ENCODE measurements at regions not wholly inside any gene's neighbourhood (a gene's known extent, or its start where the extent isn't known, plus 50 kb on each side); places are given as distances from the start of the nearest gene placed in this dataset.

DNA sequence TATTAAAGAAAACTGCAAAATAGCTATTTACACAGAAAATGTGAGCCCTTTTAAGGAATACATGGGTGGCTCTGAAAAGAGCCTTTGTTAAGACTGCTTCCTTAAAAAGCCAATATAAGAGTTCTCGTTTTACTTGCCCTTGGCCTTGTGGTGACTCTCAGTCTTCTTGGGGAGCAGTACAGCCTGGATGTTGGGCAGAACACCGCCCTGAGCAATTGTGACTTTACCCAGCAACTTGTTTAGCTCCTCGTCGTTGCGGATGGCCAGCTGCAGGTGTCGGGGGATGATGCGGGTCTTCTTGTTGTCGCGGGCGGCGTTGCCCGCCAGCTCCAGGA, 111.5 kb downstream of the HFE start:
- DNase-seq = no peak

DNA sequence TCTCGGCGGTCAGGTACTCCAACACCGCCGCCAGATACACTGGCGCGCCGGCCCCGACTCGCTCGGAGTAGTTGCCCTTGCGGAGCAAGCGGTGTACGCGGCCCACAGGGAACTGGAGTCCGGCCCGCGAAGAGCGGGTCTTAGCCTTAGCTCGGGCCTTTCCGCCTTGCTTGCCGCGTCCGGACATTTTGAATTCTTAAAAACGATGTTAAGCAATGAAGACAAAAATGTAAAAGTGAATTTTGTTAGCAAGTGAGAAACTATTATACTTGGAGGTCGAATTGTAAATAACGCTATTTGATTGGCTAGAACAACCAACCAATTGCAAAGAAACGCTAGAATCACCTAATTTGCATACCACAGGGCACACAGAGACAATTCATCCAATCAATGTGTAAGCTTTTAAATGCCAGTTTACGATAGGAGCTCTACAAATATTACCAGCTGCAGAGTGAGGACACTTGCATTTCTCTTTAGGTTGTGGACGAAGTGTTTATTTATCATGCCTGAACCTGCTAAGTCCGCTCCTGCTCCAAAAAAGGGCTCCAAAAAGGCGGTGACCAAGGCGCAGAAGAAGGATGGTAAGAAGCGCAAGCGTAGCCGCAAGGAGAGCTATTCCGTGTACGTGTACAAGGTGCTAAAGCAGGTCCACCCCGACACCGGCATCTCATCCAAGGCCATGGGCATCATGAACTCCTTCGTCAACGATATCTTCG, 112.0 kb downstream of the HFE start:
- peak; percentile 92 to 94 for DNase-seq

DNA sequence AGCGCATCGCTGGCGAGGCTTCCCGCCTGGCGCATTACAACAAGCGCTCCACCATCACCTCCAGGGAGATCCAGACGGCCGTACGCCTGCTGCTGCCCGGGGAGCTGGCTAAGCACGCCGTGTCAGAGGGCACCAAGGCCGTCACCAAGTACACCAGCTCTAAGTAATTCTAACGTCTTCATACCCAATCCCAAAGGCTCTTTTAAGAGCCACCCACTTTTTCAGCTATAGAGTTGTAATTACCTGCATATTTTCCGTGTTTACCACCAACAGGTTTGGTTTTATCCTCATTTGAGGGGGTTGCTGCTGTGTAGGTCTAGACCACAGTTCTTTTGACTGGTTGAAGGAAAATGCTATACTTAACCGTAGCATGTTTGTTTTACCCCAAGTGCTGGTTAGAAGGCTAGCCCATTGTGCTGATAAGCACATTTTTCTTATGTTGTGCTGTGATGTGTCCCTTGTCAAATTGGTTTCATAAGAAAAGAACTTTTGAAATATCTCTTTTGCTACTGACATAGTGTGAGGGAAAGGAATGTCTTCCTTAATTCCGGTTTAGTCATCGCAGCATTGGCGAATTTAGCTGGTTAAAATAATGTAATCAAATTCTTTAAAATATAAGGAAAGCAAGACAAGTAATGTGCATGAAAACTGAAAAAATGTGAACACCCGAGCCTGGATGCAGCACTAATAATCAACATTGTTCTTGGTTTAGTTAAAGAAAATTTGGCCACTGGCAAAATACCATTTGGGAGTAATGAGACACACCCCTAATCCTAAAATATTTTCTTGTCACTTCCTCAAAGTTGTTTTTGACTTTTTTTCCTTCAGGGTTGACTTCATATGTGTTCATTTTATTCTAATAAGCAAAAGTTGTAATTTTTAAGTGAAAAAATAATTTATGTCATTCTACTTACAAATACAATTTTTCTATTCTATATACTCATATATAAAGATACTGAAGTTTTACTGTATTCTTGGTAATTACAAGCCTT, 112.8 kb downstream of the HFE start:
- DNase-seq = no peak

DNA sequence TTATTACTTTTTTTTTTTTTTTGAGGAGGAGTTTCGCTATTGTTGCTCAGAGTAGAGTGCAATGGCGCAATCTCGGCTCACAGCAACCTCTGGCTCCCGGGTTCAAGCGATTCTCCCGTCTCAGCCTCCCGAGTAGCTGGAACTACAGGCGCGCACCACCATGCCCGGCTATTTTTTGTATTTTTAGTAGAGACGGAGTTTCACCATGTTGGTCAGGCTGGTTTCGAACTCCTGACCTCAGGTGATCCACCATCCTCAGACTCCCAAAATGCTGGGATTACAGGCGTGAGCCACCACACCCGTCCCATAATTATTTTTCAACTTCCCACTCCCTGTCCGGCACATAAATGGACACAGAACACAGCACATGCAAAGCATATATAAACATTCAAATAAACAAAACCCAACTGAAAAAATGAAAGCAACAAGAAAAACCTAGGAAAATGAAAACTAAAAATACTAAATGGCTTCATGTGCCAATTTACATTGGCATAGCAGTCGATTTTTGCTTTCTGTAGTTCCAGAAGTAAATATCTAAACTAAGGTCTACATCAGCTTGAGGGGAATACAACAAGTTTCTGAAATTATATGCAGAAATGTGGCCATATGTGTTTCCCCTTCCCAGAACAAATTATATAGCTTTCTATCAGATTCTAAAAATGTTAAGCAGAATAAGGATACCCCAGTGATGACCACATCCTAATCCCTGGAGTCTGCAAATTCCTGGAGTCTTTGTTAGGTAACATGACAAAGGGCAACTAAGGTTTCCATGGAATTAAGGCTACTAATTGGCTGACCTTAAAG, 113.9 kb downstream of the HFE start:
- DNase-seq = no peak

DNA sequence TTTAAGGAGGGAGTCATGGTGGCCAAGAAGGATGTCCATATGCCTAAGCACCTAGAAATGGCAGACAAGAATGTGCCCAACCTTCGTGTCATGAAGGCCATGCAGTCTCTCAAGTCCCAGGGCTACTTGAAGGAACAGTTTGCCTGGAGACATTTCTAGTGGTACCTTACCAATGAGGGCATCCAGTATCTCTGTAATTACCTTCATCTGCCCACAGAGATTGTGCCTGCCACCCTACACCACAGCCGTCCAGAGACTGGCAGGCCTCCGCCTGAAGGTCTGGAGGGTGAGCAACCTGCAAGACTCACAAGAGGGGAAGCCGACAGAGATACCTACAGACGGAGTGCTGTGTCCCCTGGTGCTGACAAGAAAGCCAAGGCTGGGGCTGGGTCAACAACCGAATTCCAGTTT, 115.0 kb downstream of the HFE start:
- DNase-seq = no peak

DNA sequence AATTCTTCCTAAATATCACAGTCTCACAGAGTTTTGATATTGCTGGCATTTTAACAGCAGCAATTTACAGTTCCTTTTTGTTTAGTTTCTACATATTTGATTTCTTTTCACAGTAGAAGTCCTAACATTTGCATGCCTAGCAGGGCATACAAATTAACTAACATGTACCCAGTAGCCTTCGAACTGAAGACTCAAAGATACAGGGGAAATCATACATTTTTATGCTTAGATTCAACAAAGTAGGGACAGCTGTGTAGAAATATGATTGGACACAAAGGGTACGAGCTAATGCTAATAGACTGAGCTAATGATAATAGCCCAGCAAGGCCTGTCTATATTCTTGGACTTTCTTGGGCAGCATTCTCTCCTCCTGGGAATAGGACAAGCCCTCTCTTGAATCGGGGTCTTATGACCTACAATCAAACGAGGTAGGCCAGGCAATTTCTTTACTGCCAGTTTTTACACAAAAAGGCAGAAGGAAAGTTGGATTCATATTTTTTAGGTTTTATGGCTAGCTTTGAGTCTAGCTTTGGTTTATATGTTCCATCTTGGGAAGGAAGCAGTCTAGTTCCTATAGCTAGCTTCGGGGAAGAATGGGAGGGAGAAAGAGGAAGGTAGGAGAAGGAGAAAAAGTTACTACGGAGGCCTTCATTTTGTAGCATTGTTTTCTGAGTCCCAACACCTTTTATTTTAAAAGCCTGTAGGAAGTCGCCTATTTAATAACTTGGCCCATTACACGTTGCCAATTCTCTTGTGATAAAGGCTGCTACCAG, 115.8 kb downstream of the HFE start:
- DNase-seq = no peak

DNA sequence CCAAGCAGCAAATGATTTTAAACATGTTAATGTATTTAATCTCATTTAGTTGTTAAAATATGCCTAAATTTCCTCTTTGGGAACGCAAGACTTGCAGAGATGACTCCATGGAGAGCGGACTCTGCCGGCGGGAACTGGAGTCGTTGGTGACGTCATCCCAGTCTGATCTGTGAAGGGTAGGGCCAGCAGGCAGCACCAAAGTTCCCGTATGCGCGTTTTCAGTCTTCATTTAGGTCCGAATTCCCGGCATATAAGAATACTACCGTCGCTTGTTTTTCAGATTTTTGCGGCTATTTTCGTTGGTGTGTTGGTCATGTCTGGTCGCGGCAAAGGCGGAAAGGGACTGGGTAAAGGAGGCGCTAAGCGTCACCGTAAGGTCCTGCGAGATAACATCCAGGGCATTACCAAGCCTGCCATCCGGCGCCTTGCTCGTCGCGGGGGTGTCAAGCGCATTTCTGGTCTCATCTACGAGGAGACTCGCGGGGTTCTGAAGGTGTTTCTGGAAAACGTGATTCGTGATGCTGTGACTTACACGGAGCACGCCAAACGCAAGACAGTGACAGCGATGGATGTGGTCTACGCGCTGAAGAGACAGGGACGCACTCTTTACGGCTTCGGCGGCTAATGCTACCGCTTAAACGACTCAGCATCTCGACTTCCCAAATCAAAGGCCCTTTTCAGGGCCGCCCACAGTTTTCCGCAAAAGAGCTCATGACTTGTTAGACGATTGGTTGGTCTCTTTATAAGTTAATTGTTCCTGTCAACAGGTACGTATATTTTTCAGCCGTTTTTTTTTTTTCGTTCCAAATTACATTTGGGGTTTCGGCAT, 117.3 kb downstream of the HFE start:
- peak; percentile 94 to 95 for DNase-seq

DNA sequence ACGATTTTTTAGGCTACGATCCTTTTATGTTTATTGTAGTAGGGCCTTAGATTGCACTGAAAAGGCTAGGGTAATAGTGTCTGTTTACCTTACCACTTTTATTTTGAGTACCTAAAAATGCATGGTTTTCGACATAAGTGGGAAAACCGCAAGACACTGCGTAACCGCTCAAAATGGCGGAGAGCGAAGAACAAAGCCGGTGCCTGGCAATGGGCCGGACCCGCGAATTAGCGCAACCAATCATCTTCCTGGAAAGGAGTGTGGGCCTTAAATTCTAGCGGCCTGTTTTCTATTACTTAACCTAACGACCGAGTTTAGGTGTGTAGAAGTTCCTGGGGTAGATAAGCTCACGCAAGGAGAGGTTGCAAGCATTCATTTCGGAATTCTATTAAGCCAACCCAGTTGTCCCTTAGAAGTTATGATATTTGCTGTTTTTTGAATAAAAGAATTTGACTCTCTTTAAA, 118.0 kb downstream of the HFE start:
- peak; percentile 67 to 83 for DNase-seq

DNA sequence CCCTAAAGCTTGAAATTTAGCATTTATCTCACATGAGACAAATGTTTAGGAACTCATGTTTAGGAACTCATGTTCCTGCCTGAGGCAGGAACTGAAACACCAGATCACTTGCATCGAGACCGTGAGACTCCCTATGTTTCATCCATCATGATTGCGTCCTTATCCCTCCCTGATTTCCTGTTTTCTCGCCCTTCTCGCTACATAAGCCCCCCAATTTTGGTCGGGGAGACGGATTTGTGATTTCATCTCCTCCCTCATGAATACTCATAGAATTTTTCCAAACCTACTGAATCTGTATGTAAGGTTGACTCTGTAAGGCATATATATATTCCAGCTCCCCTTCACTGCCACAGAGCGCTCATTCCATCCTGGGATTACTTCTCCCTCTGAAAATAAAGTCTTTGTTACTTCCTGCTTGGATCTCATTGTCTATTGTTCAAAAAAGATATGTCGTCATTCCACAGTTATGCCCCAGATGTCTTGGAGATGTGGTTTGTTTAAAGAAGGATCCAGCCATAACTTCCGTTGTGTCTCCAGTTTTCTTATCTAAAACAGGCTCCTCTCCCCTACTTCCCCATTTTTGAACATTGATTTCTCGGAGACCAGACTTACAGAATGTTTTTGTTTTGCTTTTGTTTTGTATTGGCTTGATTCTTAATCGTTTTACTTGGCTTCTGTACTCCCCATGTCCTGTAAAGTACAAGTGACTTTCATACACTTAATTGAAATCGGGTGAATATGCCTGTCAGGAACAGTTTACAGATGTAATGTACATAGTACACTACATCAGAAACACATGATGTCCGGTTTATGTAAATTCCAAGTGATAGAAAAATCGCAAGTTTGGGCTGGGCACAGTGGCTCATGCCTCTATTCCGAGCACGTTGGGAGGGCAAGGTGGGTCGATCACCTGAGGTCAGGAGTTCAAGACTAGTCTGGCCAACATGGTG, 118.7 kb downstream of the HFE start:
- DNase-seq = no peak

DNA sequence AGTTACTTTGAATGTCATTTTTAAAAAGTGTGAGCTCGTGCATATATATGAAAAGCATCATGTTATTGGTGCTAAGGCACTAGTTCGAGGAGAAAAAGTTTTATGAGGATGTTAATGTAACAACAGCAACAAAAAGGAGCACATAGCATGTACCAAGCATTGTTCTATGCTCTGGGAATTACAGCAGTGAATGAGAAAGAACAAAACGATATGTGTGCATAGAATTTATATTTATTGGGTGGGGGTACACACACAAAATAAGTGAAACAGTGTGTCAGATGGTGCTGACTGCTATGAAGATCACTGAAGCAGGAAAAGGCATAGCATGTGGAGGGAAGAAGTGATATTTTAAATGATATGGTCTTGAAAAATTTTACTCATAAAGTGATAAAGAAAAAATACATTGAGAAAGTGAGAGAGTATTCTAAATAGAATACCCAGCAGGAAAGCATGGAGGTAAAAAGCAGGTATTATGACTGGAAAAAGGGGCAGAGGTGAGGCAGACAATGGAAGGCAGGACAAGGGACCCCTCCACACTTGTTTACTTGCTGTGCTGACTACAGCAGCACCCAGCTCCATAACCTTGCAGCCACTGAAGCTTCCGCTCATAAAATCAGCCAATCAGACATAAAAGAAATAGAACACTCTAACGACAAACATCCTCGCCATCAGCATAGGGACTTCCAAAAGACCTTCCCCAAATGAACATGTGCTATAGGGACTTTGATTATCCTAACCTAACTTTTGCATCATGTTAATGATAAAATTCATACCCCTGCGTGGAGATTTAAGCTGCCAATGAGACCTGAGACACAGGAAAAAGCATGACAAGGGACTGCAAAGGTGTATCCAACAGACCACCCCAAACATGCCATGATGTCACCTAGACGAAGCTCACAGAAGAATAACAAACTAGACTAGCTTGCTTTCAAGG, 119.9 kb downstream of the HFE start:
- peak; percentile 37 to 38 for DNase-seq

DNA sequence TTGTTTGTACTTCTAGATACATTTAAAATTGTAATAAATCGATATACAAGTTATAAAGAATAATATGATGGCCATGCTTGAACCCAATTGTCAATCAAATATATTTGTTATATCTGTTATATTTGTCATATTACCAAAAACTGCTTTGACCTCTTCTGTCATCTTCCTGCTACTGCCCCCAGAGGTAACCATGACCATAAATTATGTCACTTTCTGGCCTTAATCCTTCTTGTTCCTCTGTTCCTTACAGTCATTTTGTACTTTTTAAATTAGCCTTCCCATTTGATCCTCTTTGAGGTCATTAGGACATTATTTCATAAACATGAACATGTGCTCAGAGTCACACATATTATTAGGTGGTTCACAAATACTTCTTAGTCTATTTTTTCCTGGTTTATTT, 124.7 kb downstream of the HFE start:
- DNase-seq = no peak

DNA sequence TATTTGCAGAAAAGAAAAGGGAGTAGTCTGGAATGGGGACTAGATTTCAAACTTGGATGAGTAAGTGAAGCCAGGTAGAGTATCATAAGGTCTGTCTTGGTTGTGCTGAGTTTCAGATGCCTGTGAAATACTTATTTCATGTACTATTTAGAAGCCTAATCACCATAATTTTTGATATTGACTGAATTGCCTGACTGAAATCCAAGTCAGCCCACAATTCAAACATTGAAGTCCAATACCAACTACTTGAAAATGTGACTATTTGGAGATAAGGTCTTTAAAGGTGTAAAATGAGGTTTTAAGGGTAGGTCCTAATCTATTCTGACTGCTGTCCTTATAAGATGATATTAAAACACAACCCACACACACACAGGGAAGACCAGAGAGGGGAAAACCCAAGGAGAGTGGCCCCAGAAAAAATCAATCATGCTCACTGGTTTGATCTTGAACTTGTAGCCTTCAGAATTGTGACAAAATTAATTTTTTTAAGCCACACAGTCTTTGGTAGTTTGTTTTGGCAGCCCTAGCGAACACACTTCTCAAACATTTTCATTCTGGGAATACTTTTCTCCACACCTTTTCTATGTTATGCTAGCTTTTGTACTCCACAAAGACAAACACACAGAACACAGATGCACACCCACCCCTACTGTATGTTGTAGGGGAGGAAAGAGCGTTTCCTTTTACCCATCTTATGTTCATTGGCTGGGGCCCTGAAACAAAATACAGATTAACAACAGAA, 126.3 kb downstream of the HFE start:
- no peak for DNase-seq

DNA sequence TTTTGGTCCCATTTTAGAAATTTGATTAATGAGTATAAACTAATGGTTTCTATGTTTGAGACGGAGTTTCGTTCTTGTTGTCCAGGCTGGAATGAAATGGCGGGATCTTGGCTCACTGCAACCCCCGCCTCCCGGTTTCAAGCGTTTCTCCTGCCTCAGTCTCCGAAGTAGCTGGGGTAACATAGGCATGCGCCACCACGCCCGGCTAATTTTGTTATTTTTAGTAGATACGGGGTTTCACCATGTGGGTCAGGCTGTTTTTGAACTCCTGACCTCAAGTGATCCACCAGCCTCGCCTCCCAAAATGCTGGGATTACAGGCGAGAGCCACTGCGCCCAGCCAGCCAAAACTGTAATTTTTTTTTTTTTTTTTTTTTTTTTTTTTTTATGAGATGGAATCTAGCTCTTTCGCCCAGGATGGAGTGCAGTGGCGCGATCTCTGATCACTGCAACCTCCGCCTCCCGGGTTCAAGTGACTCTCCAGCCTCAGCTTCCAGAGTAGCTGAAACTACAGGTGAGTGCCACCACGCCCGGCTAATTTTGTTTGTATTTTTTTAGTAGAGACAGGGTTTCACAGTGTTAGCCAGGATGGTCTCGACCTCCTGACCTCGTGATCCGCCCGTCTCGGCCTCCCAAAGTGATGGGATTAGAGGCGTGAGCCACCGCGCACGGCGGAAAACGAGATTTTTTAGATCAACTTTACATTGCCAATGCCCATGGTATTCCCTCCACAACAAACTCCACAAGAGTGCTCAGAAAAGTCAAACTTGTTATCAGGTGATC, 127.8 kb downstream of the HFE start:
- no peak for DNase-seq

DNA sequence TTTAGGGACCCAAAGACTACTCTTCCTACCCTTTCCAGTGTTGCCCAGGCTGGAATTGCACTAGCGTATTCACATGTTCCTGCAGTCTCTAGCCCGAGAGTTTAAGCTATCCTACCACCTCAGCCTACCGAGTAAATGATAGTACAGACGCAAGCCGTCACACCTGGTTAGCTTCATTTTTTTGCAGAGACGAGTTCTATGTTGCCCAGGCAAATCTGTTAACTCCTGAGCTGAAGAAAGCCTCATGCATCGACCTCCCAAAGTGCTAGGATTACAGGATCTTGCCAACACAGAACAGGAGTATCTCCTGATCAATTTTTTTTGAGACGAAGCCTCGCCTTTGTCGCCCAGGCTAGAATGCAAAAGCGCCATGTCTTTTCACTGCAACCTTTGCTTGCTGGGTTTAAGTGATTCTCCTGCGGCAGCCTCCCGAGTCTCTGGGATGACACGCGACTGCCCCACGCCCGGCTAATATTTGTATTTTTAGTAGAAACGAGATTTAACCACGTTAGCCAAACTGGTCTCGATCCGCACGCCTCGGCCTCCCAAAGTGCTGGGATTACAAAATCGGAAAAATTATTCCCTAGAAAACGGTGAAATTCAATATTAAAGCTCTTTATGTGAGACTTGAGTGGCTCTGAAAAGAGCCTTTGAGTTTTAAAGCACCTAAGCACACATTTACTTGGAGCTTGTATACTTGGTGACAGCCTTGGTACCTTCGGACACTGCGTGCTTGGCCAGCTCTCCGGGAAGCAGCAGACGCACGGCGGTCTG, 128.5 kb downstream of the HFE start:
- DNase-seq = peak; percentile 50 to 54

DNA sequence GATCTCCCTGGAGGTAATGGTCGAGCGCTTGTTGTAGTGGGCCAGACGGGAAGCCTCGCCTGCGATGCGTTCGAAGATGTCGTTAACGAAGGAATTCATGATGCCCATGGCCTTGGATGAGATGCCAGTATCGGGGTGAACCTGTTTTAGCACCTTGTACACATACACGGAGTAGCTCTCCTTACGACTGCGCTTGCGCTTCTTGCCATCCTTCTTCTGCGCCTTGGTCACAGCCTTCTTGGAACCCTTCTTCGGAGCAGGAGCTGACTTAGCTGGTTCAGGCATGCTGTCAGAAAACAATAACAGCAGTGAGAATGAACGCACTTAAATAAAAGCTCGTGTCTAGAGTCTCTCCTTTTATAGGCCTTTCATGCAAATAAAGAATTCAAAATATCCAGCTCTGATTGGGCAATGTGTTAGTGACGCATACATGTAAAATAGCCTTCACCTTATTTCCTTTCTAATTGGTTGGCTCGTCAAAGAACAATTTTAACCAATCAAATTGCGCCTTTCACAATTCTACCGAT, 129.2 kb downstream of the HFE start:
- peak; percentile 96 to 98 for DNase-seq

All from SHP77 (cell line).